ENCODE measurements at regions not wholly inside any gene's neighbourhood (a gene's known extent, or its start where the extent isn't known, plus 50 kb on each side); places are given as distances from the start of the nearest gene placed in this dataset.

DNA sequence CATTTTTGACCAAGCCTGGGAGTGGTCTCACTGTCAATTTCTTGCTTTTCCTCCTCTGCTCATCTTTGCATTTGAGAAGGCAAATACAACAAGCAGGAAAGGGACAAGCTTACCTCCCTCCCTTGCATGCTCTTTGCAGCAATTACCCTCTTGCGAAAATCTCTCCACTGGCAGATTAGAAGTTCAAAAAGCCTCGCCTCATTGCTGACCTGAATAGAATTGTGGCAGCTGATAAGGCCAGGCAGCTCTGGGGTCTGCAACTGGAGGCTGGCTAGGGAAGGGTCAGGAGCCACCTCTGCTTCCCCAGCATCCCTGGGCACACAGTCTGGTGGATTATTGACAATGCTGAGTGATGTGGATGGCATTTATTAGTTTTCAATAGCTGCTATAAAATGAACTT lies 362.3 kb upstream of the KIF2A start:
- TF ChIP-seq GATA2 (IDR thresholded peaks at IDR 0.05; ENCODE audit: insufficient read depth, insufficient read length, low read depth, low read length) (no peak), EZH2 (IDR thresholded peaks at IDR 0.05; ENCODE audit: borderline replicate concordance, low read depth, low read length, severe bottlenecking) (no peak), POLR2A (IDR thresholded peaks at IDR 0.05; ENCODE audit: low read depth, low read length) (no peak), MYC (IDR thresholded peaks at IDR 0.05; ENCODE audit: low read depth, low read length) (no peak), POLR2AphosphoS5 (IDR thresholded peaks at IDR 0.05; ENCODE audit: insufficient read depth, low read depth, low read length) (no peak)
- no TSS peak for BruUV-seq (replicated peaks)
- CTCF ChIA-PET, result interaction anchor here (1.7 kb wide), 1 partner anchor 9 kb away, joined by 4 read pairs; no protein-coding TSS in a partner anchor
- Histone ChIP-seq H3K4me1 (ENCODE audit: control insufficient read depth, extremely low read depth, insufficient read depth, low read length) (no peaks in the 10 kb centered on the region), H3K4me3 (replicated peaks in 1 of 3; ENCODE audit: insufficient read depth in 1 of 3, low read depth in 1 of 3, low read length in 3 of 3) (no peak overlapping the region), H3K36me3 (ENCODE audit: control insufficient read depth in 2 of 2, extremely low read depth in 1 of 2, insufficient read depth in 2 of 2, low read length in 2 of 2) (no peaks in the 10 kb centered on the region), H3K79me2 (ENCODE audit: control insufficient read depth, insufficient read depth, low read length) (no peaks in the 10 kb centered on the region), H2AFZ (ENCODE audit: low read depth, low read length) (no peak overlapping the region), H3K9me1 (replicated peaks; ENCODE audit: control insufficient read depth, extremely low read depth, insufficient read depth, low read length) (no peaks in the 10 kb centered on the region), H3K9ac (replicated peaks; ENCODE audit: extremely low read depth, insufficient read depth, low read length) (no peak overlapping the region), H3K27me3 (ENCODE audit: control insufficient read depth in 2 of 2, insufficient read depth in 2 of 2, low read length in 2 of 2) (peaks cover 3 to 7% of the 10 kb centered on the region in 2 experiments), H3K9me3 (replicated peaks; ENCODE audit: control insufficient read depth, insufficient read depth, low read length) (no peaks in the 10 kb centered on the region), H4K20me1 (replicated peaks; ENCODE audit: control insufficient read depth, extremely low read depth, insufficient read depth, low read length) (no peaks in the 10 kb centered on the region), H3K4me2 (ENCODE audit: insufficient read depth, low read length) (no peak overlapping the region), H3K27ac (ENCODE audit: insufficient read depth, low read depth, low read length) (no peak overlapping the region)
- POLR2A ChIA-PET, result no interaction called here
- FAIRE-seq (no peak), DNase-seq (ENCODE audit: low read depth, low spot score) (no peak)
- dilution Hi-C loops (cut with MboI; ENCODE audit: extremely low pct_ligation_motif_present, low sequenced_read_pairs), result no loop called here
- intact Hi-C loops (cut with micrococcal nuclease), result no loop called here

DNA sequence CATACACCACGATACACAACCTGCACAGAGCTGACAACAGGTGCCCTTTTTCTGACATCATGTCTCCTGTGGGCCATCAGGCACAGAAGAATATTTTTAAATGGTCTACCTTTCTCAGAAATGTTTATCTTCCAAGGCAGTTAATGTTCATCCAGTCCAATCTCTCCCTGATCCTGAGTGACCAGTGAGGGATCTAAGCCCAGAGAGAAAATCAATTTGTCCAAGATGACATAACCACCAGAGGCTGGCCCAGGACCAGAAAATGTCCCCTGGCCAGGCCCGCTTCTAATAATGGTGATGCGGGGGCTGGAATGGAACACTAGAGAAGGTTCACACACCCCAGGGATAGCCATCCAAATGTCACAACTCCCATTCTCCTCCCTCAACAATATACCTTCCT lies 357.9 kb upstream of the KIF2A start:
- H4K20me1 ChIP-seq (replicated peaks; ENCODE audit: control insufficient read depth, extremely low read depth, insufficient read depth, low read length), result no peaks in the 10 kb centered on the region
- CTCF ChIA-PET, result no interaction called here
- no peak overlapping the region for H3K9ac ChIP-seq (replicated peaks; ENCODE audit: extremely low read depth, insufficient read depth, low read length)
- BruUV-seq (replicated peaks), result no TSS peak
- no peak overlapping the region for H3K4me2 ChIP-seq (ENCODE audit: insufficient read depth, low read length)
- H3K27me3 ChIP-seq (ENCODE audit: control insufficient read depth in 2 of 2, insufficient read depth in 2 of 2, low read length in 2 of 2), result peaks cover 0 to 5% of the 10 kb centered on the region in 2 experiments
- no peaks in the 10 kb centered on the region for H3K36me3 ChIP-seq (ENCODE audit: control insufficient read depth in 2 of 2, extremely low read depth in 1 of 2, insufficient read depth in 2 of 2, low read length in 2 of 2)
- H3K9me3 ChIP-seq (replicated peaks; ENCODE audit: control insufficient read depth, insufficient read depth, low read length), result no peaks in the 10 kb centered on the region
- dilution Hi-C loops (cut with MboI; ENCODE audit: extremely low pct_ligation_motif_present, low sequenced_read_pairs) (no loop called here), intact Hi-C loops (cut with micrococcal nuclease) (no loop called here)
- H3K4me1 ChIP-seq (ENCODE audit: control insufficient read depth, extremely low read depth, insufficient read depth, low read length), result no peaks in the 10 kb centered on the region
- FAIRE-seq (no peak), DNase-seq (ENCODE audit: low read depth, low spot score) (no peak)
- no peaks in the 10 kb centered on the region for H3K9me1 ChIP-seq (replicated peaks; ENCODE audit: control insufficient read depth, extremely low read depth, insufficient read depth, low read length)
- no peak overlapping the region for H3K27ac ChIP-seq (ENCODE audit: insufficient read depth, low read depth, low read length)
- H2AFZ ChIP-seq (ENCODE audit: low read depth, low read length), result no peak overlapping the region
- H3K4me3 ChIP-seq (replicated peaks in 1 of 3; ENCODE audit: insufficient read depth in 1 of 3, low read depth in 1 of 3, low read length in 3 of 3), result no peak overlapping the region
- POLR2A ChIA-PET, result no interaction called here
- no peaks in the 10 kb centered on the region for H3K79me2 ChIP-seq (ENCODE audit: control insufficient read depth, insufficient read depth, low read length)
- no peak for TF ChIP-seq EZH2 (IDR thresholded peaks at IDR 0.05; ENCODE audit: borderline replicate concordance, low read depth, low read length, severe bottlenecking)
- TF ChIP-seq POLR2A (IDR thresholded peaks at IDR 0.05; ENCODE audit: low read depth, low read length), result no peak
- no peak for TF ChIP-seq POLR2AphosphoS5 (IDR thresholded peaks at IDR 0.05; ENCODE audit: insufficient read depth, low read depth, low read length)
- TF ChIP-seq JUN (IDR thresholded peaks at IDR 0.05; ENCODE audit: borderline replicate concordance, insufficient read depth, insufficient read length, low read depth), result no peak
